GM10266 (cell line): ENCODE measurements at regions not wholly inside any gene's neighbourhood (a gene's known extent, or its start where the extent isn't known, plus 50 kb on each side); places are given as distances from the start of the nearest gene placed in this dataset.

Experiments
- DNase-seq: peaks from one replicate; pipeline ENCODE4 v3.0.0; 2012; ENCODE audit errors: extremely low spot score
- TF ChIP-seq, protein P1 (sequence below): IDR thresholded peaks from 2 replicates; pipeline ENCODE4 v1.5.1; 2012; ENCODE audit warnings: mild to moderate bottlenecking, low read depth; ENCODE audit not compliant: control insufficient read depth, insufficient read depth; ENCODE audit errors: missing control alignments

DNA sequence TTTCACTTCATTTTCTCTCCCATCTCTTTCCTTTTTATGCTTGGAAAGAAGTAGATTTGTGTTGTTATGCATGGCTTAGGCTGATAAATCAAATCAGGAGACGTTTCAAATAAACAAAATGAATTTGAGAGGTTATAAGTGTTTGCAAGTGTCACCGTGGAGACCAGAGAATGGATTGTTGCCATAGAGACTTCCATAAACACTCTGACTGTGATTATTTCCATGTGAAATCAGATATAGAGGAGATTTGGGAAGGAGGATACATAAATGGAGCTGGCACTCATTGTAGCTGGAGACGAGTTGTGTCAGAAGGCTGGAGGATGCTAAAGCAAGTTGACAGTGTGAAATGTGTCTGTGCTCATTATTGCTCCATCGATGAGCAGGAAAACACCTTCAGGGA, 84.2 kb upstream of the PCSK1 start:
- TF ChIP-seq, protein P1, sequence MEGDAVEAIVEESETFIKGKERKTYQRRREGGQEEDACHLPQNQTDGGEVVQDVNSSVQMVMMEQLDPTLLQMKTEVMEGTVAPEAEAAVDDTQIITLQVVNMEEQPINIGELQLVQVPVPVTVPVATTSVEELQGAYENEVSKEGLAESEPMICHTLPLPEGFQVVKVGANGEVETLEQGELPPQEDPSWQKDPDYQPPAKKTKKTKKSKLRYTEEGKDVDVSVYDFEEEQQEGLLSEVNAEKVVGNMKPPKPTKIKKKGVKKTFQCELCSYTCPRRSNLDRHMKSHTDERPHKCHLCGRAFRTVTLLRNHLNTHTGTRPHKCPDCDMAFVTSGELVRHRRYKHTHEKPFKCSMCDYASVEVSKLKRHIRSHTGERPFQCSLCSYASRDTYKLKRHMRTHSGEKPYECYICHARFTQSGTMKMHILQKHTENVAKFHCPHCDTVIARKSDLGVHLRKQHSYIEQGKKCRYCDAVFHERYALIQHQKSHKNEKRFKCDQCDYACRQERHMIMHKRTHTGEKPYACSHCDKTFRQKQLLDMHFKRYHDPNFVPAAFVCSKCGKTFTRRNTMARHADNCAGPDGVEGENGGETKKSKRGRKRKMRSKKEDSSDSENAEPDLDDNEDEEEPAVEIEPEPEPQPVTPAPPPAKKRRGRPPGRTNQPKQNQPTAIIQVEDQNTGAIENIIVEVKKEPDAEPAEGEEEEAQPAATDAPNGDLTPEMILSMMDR: no peak
- no peak for DNase-seq

GRCh38 chr5:96520345-96520744, 87.3 kb upstream of the PCSK1 start:
- DNase-seq: no peak
- TF ChIP-seq, protein P1: no peak

DNA sequence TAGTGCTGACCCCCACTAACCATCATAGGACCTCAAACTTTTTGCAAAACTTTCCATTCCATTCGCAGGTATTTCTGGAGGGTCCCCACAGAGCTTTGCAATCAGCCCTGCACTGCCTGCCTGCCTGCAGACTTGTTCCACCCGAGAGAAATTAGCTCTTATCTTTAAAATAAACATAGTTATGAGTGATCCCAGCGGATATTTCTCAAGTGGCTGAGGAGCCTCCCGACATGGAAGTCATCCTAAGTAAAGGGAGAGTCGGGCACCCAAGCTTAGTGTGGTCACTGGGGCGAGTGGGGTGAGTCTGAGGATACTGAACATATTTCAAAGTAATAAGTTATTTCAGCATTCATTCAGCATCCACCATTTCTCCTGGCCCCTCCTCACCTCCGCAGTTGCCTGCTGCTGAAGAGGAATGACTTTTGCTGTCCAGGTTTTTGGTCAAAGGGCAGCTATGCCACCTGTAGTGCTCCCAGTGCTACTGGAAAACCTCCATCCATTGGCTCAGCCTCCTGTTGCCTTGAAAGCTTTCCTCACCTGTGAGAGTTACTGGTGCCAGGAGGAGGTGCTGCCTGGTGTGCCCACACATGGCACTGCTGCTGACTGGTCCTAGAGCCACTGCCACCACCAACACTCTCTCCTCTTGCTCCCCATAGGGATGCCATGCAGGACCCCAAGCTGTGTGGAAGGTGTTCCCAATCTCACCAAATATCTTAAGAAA, 89.7 kb upstream of the PCSK1 start:
- TF ChIP-seq, protein P1: no peak
- DNase-seq: no peak

GRCh38 chr5:96527768-96528661, 95.0 kb upstream of the PCSK1 start:
- no peak for DNase-seq
- TF ChIP-seq, protein P1: no peak

DNA sequence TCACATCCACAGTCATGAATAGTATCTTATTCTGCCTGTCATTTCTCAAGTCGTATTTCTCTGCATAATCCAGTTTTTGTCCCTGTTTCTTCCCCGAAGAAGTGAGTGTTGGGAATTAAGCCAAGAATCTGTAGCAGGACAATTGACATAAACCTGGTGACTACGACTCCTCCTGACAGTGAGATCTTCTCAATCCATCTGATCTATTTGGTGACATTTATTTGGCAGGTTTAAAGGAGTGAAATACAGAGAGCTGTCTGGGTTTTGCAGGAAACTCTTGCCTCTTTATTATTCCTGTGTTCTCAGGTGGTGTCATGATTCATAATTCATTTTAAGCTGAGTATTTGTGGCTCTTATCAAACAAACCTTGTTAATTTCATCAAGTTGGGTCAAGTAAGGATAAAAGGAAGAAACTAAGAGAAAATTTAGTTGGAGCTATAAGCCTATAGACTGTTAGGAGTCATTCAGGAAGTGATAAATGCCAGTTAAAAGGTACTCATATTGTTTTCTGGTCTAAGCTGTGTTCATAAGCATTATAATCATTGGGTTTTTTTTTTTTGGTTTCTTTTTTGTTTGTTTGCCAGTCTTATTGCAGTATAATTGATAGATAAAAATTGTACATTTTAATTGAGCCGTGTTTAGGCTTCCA, 95.9 kb upstream of the PCSK1 start:
- no peak for DNase-seq
- TF ChIP-seq, protein P1: no peak

DNA sequence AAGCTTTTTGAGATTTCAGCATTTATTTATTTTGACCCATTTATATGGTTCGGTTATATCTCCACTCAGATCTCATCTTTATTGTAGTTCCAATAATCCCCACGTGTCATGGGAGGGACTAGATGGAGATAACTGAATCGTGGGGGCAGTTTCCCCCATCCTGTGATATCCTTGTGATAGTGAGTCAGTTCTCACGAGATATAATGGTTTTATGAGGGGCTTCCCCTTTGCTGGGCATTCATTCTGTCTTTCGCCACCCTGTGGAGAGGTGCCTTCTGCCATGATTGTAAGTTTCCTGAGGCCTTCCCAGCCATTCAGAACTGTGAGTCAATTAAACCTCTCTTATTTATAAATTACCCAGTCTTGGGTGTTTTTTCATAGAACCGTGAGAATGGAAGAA, 96.5 kb upstream of the PCSK1 start:
- TF ChIP-seq, protein P1: no peak
- no peak for DNase-seq
